ENCODE measurements at regions not wholly inside any gene's neighbourhood (a gene's known extent, or its start where the extent isn't known, plus 50 kb on each side); places are given as distances from the start of the nearest gene placed in this dataset.
"Not testable (repeated sequence)": the region's sequence is repeated elsewhere in the genome, so short reads cannot be mapped to it uniquely, and the experiment has no call there.

DNA sequence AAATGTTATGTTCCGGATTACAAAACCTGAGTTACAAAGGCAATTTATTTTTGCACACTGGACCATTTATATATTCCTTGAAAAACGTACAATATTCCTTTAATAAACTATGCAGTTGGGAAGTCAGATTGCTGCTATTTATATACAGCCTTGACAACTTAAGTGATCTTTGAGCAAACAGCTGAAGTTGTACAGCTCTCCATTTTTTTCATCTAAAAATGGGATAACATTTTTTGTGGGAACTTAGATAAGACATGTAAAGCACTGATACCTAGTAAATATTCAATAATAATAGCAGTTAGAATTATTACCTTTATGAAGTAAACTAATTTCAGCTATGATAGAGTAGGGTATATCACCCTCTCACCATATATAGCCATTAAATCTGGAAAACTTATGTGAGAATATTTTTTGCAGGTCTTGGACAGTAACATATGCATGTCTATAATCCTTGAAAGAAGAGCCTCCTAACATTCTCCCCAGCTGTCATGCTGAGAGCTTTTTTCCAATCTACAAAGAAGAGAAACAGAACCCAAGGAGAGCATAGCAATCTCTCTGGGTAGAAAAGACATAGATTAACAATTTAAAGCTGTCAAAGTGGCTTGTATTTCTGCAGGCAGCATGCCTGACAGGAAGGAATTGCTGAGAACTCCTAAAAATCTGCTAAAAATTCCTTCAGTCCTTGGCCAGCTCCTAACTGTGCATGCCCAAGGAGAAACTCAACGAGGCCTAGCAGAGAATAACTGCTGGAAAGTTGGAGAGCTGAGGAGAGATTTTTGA, 326.0 kb downstream of the CRPPA start:
- DNase-seq, result no peak
- H3K27me3 Mint-ChIP-seq (ENCODE audit: low read depth), result no peaks in the 10 kb centered on the region
- no peaks in the 10 kb centered on the region for H3K36me3 Mint-ChIP-seq (ENCODE audit: insufficient read depth in 2 of 2)
- no peaks in the 10 kb centered on the region for H3K4me1 Mint-ChIP-seq (ENCODE audit: low read depth)
- no peak for ATAC-seq (replicated peaks in 1 of 2)
- H3K27ac Mint-ChIP-seq, result no peak overlapping the region
- no peak overlapping the region for H3K4me3 Mint-ChIP-seq
- no peaks in the 10 kb centered on the region for H3K9me3 Mint-ChIP-seq

DNA sequence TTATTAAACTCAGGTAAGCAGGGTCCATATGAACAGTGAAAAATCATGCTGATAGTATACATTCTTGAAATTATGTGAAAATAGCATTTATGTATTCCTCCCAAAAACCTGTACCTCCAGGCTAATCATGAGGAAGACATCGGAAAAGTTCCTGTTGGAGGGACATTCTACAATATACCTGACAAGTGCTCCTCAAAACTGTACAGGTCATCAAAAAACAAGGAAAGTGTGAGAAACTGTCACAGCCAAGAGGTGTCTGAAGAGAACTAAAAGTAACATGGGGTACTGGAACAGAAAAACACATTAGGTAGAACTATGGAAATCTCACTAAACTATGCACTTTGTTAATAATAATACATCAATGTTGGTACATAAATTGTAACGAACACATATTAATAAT, 326.7 kb downstream of the CRPPA start:
- no peaks in the 10 kb centered on the region for H3K27me3 Mint-ChIP-seq (ENCODE audit: low read depth)
- H3K9me3 Mint-ChIP-seq, result no peaks in the 10 kb centered on the region
- no peak overlapping the region for H3K27ac Mint-ChIP-seq
- no peak for ATAC-seq (replicated peaks in 1 of 2)
- DNase-seq, result no peak
- no peaks in the 10 kb centered on the region for H3K36me3 Mint-ChIP-seq (ENCODE audit: insufficient read depth in 2 of 2)
- H3K4me3 Mint-ChIP-seq, result no peak overlapping the region
- H3K4me1 Mint-ChIP-seq (ENCODE audit: low read depth), result no peaks in the 10 kb centered on the region

DNA sequence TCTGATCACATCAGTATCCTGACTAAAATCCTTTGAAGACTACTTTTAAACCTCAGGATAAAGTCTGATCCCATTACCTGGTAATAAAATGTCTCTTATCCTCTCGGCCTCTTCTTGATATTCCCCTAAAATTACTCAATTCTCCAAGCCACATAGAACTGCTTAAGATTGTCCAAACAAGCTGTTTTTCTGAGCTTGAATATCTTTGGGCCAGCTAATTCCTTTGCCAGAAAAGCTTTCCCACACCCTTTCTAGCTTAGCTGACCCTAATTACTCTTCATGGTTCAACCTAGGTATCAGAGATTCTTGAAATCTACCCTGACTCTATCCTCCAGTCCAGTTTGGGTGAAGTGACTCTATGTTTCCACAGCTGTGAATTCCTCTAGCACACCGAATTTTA, 328.6 kb downstream of the CRPPA start:
- no peaks in the 10 kb centered on the region for H3K36me3 Mint-ChIP-seq (ENCODE audit: insufficient read depth in 2 of 2)
- DNase-seq (no peak), ATAC-seq (replicated peaks in 1 of 2) (no peak)
- H3K27me3 Mint-ChIP-seq (ENCODE audit: low read depth), result no peaks in the 10 kb centered on the region
- H3K4me1 Mint-ChIP-seq (ENCODE audit: low read depth), result no peaks in the 10 kb centered on the region
- no peaks in the 10 kb centered on the region for H3K9me3 Mint-ChIP-seq
- H3K4me3 Mint-ChIP-seq, result no peak overlapping the region
- no peak overlapping the region for H3K27ac Mint-ChIP-seq

DNA sequence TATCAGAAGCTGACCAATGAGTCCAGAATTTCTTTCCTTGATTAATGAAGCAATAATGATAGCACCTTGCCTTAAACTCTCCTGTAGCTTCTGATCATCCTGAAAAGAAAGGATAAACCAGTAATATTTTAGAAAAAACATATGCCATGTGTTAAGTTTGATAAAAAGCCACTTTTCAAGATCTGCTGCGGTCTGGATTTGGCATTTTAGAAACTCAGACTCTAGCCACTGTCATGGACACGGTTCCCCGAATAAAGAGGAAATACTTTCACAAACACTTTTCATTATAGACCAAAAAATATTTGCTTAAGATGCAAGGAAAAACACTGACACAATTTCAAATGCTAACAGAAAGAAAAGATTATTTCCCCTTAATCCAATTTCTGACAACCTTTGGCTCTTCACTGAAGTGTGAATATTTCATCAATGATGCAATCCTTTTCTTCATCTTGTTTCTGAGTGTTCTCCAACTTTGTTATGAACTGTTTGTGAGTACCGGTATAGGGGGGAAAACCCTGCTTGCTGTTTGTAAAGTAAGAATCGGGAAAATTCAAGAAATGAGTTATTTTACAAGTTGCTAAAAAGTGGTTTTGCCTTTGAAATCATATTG, 329.5 kb downstream of the CRPPA start:
- Mint-ChIP-seq H3K27ac (no peak overlapping the region), H3K36me3 (ENCODE audit: insufficient read depth in 2 of 2) (no peaks in the 10 kb centered on the region)

DNA sequence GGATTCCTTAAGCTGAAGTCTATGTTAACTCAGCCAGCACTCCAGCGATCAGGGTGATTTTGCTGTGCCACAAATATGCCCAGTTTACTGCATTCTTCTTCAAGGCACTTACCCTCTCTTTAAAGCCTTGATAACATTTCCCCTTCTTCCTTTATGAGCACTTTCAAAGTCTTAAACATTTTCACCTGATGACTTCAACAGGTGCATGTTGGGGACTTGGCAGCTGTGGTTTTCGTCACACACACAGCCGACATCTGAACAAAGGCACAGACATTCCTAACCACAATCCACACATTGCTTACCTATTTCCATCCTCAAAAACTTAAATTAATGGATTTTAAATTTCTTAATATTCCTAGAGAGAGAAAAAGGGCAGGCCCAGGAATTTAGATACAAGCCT, 331.5 kb downstream of the CRPPA start:
- Mint-ChIP-seq H3K27ac (no peak overlapping the region), H3K36me3 (ENCODE audit: insufficient read depth in 2 of 2) (no peaks in the 10 kb centered on the region), H3K27me3 (ENCODE audit: low read depth) (no peaks in the 10 kb centered on the region), H3K4me1 (ENCODE audit: low read depth) (no peaks in the 10 kb centered on the region), H3K4me3 (no peak overlapping the region), H3K9me3 (no peaks in the 10 kb centered on the region)
- DNase-seq (no peak), ATAC-seq (replicated peaks in 1 of 2) (no peak)

More for the DNA sequence above, 329.5 kb downstream of the CRPPA start:
- H3K4me3 Mint-ChIP-seq, result no peak overlapping the region
- no peak for DNase-seq
- no peak for ATAC-seq (replicated peaks in 1 of 2)
- no peaks in the 10 kb centered on the region for H3K4me1 Mint-ChIP-seq (ENCODE audit: low read depth)
- no peaks in the 10 kb centered on the region for H3K9me3 Mint-ChIP-seq
- no peaks in the 10 kb centered on the region for H3K27me3 Mint-ChIP-seq (ENCODE audit: low read depth)

DNA sequence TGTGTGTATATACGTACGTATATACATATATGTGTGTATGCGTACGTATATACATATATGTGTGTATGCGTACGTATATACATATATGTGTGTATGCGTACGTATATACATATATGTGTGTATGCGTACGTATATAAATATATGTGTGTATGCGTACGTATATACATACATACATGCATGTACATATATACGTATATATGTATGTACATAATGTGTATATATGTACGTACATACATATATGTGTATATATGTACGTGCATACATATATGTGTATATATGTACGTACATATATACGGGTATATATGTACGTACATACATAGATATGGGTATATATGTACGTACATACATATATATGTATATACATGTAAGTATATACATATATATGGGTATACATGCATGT, 332.1 kb downstream of the CRPPA start:
- Mint-ChIP-seq H3K9me3 (no peaks in the 10 kb centered on the region), H3K4me3 (no peak overlapping the region), H3K4me1 (ENCODE audit: low read depth) (no peaks in the 10 kb centered on the region), H3K27me3 (ENCODE audit: low read depth) (no peaks in the 10 kb centered on the region), H3K36me3 (ENCODE audit: insufficient read depth in 2 of 2) (no peaks in the 10 kb centered on the region), H3K27ac (no peak overlapping the region)
- no peak for ATAC-seq (replicated peaks in 1 of 2)
- DNase-seq, result no peak

DNA sequence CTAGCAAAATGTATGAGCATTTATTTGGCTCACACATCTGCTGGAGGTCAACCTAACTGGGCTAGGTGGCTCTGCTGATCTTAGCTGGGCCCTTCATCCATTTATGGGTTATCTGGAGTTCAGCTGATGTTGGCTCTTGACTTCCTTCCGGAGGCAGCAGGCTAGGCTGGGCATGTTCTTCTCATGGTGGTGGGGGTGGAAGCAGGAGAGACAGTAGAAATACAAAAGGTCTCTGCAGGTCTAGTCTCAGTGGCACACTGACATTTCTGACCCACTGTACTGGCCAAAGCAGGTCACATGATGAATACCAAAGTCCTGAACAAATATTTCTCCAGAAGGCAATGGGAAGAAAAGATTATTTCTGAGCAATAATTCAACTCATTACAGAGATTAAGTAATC, 334.6 kb downstream of the CRPPA start:
- H3K9me3 Mint-ChIP-seq, result no peaks in the 10 kb centered on the region
- H3K4me1 Mint-ChIP-seq (ENCODE audit: low read depth), result no peaks in the 10 kb centered on the region
- no peaks in the 10 kb centered on the region for H3K36me3 Mint-ChIP-seq (ENCODE audit: insufficient read depth in 2 of 2)
- no peak for DNase-seq
- no peak overlapping the region for H3K4me3 Mint-ChIP-seq
- no peak overlapping the region for H3K27ac Mint-ChIP-seq
- ATAC-seq (replicated peaks in 1 of 2), result no peak
- no peaks in the 10 kb centered on the region for H3K27me3 Mint-ChIP-seq (ENCODE audit: low read depth)

DNA sequence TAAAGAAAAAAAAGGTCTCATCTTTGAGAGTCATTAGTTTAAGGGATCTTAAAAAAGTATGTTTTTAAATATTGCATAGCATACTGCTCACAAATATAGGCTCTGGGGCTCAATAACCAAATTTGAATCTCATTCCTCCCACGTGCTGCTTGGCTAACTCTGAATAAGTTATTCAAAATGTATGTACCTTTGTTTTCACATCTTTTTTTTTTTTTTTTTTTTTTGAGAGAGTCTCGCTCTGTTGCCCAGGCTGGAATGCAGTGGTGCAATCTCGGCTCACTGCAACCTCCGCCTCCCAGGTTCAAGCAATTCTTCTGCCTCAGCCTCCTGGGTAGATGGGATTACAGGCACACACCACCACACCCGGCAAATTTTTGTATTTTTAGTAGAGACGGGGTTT, 335.6 kb downstream of the CRPPA start:
- H3K36me3 Mint-ChIP-seq (ENCODE audit: insufficient read depth in 2 of 2); H3K27ac Mint-ChIP-seq; H3K4me3 Mint-ChIP-seq; H3K9me3 Mint-ChIP-seq; H3K27me3 Mint-ChIP-seq (ENCODE audit: low read depth); DNase-seq; H3K4me1 Mint-ChIP-seq (ENCODE audit: low read depth); ATAC-seq (replicated peaks in 1 of 2): not testable (repeated sequence)

DNA sequence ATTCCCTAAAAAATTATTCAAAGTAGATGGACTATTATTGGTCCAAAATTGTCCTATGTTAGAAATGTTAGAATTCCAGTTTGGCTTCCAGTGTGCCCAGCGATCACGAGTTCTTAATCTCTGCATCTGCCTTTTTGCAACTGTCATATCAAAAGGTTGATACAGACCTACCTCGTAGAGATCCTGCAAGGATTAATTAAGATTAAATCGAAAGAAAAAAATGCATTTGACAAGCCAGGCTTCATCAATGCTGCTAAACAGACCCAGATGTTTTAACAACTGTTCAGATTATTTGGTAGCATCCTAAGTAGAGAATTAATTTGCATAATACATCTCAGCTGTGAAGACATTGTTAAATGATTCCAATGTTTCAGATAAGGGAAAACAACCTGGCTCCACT, 336.5 kb downstream of the CRPPA start:
- ATAC-seq (replicated peaks in 1 of 2), result no peak
- no peak for DNase-seq
- Mint-ChIP-seq H3K4me3 (no peak overlapping the region), H3K27ac (no peak overlapping the region), H3K4me1 (ENCODE audit: low read depth) (no peaks in the 10 kb centered on the region), H3K36me3 (ENCODE audit: insufficient read depth in 2 of 2) (no peaks in the 10 kb centered on the region), H3K27me3 (ENCODE audit: low read depth) (no peaks in the 10 kb centered on the region), H3K9me3 (no peaks in the 10 kb centered on the region)

DNA sequence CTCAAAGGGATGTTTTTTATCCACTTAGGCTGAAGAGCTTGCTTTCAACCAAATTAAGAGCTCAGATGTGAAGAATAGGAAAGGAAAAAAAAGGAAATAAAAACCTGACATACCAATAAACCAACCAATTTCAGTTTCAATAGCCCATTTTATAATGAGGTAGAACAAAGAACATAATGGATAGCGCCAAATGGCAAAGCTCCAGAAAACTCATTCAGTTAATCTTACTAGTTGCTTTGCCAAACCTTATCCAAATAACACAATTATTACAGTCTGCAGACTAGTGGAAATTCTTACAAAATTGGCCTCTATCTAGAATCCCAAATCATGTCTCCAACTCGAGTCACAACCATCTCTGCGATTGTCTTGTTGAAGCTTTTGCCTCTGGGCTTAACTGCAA, 337.0 kb downstream of the CRPPA start:
- H3K4me3 Mint-ChIP-seq, result no peak overlapping the region
- ATAC-seq (replicated peaks in 1 of 2) (no peak), DNase-seq (no peak)
- H3K9me3 Mint-ChIP-seq, result no peaks in the 10 kb centered on the region
- no peaks in the 10 kb centered on the region for H3K27me3 Mint-ChIP-seq (ENCODE audit: low read depth)
- H3K36me3 Mint-ChIP-seq (ENCODE audit: insufficient read depth in 2 of 2), result no peaks in the 10 kb centered on the region
- H3K4me1 Mint-ChIP-seq (ENCODE audit: low read depth), result no peaks in the 10 kb centered on the region
- no peak overlapping the region for H3K27ac Mint-ChIP-seq

DNA sequence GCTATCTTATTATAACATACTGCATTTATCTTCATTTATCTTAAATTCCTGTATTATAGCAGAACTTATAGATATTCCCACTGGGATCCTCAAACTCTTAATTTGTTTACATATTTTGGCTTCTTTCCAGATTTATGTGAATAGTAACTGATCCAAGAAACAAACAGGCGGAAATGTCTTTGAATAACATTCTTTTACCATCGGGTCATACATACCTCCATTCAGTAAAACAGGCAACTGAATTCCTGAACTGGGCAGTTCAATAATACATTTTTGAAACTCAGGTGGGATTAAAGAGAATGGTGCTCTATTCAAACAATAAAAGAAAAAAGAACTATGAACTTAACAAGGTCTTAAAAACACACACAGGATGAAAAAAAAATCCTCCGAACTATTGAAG, 337.4 kb downstream of the CRPPA start:
- no peak overlapping the region for H3K27ac Mint-ChIP-seq
- no peak for ATAC-seq (replicated peaks in 1 of 2)
- H3K4me3 Mint-ChIP-seq, result no peak overlapping the region
- no peaks in the 10 kb centered on the region for H3K9me3 Mint-ChIP-seq
- no peak for DNase-seq
- no peaks in the 10 kb centered on the region for H3K36me3 Mint-ChIP-seq (ENCODE audit: insufficient read depth in 2 of 2)
- no peaks in the 10 kb centered on the region for H3K27me3 Mint-ChIP-seq (ENCODE audit: low read depth)
- H3K4me1 Mint-ChIP-seq (ENCODE audit: low read depth), result no peaks in the 10 kb centered on the region

DNA sequence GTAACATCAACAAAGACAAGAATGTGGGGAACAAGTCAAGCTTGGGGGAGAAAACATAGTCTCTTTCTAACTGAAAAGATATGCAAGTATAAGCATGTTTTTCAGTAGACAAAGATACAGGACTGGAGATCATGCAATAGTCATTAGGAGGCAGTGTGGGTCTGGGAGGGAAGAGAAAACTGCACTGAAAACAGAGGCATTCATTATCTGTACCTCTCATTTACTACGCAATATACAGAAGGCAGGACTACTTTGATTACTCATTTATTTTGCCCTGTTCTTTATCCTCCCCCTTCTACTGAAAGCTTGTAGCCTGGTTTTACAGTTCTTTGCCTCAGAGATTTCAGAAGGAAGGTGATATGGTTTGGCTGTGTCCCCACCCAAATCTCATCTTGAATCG, 341.2 kb downstream of the CRPPA start:
- Mint-ChIP-seq H3K27me3 (ENCODE audit: low read depth) (no peaks in the 10 kb centered on the region), H3K27ac (no peak overlapping the region), H3K36me3 (ENCODE audit: insufficient read depth in 2 of 2) (no peaks in the 10 kb centered on the region), H3K4me3 (no peak overlapping the region), H3K9me3 (no peaks in the 10 kb centered on the region), H3K4me1 (ENCODE audit: low read depth) (no peaks in the 10 kb centered on the region)
- ATAC-seq (replicated peaks in 1 of 2), result no peak
- DNase-seq, result no peak

DNA sequence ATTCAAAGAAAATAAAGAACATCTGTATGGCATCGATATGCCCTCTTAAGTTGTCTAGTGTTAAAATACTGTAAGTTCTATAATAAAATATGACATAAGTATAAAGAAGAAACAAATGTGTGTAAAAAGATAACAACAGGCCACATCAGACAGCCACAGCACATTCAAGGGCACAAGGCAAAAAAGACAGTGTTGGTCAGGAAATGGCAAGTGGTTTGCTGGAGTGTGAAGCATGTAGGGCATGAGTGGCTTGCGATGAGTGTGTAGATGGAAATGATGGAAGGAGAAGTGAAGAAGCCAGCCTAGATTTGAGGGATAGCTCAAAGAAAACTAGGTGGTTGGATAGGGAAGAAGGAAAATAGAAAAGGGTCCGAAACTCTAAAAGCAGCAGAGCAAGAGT, 341.6 kb downstream of the CRPPA start:
- no peak for ATAC-seq (replicated peaks in 1 of 2)
- H3K9me3 Mint-ChIP-seq, result no peaks in the 10 kb centered on the region

More for the DNA sequence above, 341.6 kb downstream of the CRPPA start:
- no peaks in the 10 kb centered on the region for H3K4me1 Mint-ChIP-seq (ENCODE audit: low read depth)
- no peaks in the 10 kb centered on the region for H3K36me3 Mint-ChIP-seq (ENCODE audit: insufficient read depth in 2 of 2)
- no peak for DNase-seq
- H3K27me3 Mint-ChIP-seq (ENCODE audit: low read depth), result no peaks in the 10 kb centered on the region
- H3K4me3 Mint-ChIP-seq, result no peak overlapping the region
- H3K27ac Mint-ChIP-seq, result no peak overlapping the region
